ENCODE measurements at regions not wholly inside any gene's neighbourhood (a gene's known extent, or its start where the extent isn't known, plus 50 kb on each side); places are given as distances from the start of the nearest gene placed in this dataset.

GRCh38 chr10:54904833-54905232, 103.8 kb upstream of the PCDH15 start:
- Histone ChIP-seq H3K4me2 (no peak overlapping the region), H3K9ac (no peak overlapping the region), H3K27me3 (no peaks in the 10 kb centered on the region), H3K9me3 (ENCODE audit: low read depth) (no peaks in the 10 kb centered on the region), H3K79me2 (ENCODE audit: low read depth) (no peaks in the 10 kb centered on the region), H3F3A (ENCODE audit: low read depth) (no peaks in the 10 kb centered on the region), H3K4me3 (no peak overlapping the region), H2AFZ (replicated peaks) (no peak overlapping the region), H4K20me1 (ENCODE audit: low read depth) (no peaks in the 10 kb centered on the region), H3K27ac (no peak overlapping the region), H3K36me3 (no peaks in the 10 kb centered on the region), H3K4me1 (peaks cover 9% of the 10 kb centered on the region)
- Mint-ChIP-seq H3K4me1 (peaks cover 8% of the 10 kb centered on the region), H3K27me3 (ENCODE audit: insufficient read depth, low read depth) (no peaks in the 10 kb centered on the region), H3K9me3 (no peaks in the 10 kb centered on the region), H3K36me3 (no peaks in the 10 kb centered on the region), H3K4me3 (no peak overlapping the region), H3K27ac (no peak overlapping the region)
- no peak for TF ChIP-seq CTCF (IDR thresholded peaks at IDR 0.05)
- TF ChIP-seq EZH2phosphoT487 (IDR thresholded peaks at IDR 0.05), result no peak
- no peak for TF ChIP-seq EZH2 (IDR thresholded peaks at IDR 0.05)
- DNase-seq (ENCODE audit: low spot score), result no peak

GRCh38 chr10:54903745-54904144, 102.7 kb upstream of the PCDH15 start:
- no peak overlapping the region for H3K4me3 ChIP-seq
- no peak overlapping the region for H3K4me2 ChIP-seq
- Mint-ChIP-seq H3K36me3 (no peaks in the 10 kb centered on the region), H3K4me1 (peaks cover 8% of the 10 kb centered on the region), H3K27me3 (ENCODE audit: insufficient read depth, low read depth) (no peaks in the 10 kb centered on the region), H3K27ac (no peak overlapping the region), H3K9me3 (no peaks in the 10 kb centered on the region), H3K4me3 (no peak overlapping the region)
- no peaks in the 10 kb centered on the region for H3K27me3 ChIP-seq
- H3K79me2 ChIP-seq (ENCODE audit: low read depth), result no peaks in the 10 kb centered on the region
- no peak overlapping the region for H3K27ac ChIP-seq
- no peak for DNase-seq (ENCODE audit: low spot score)
- H3K36me3 ChIP-seq, result no peaks in the 10 kb centered on the region
- peaks cover 9% of the 10 kb centered on the region for H3K4me1 ChIP-seq
- no peaks in the 10 kb centered on the region for H3K9me3 ChIP-seq (ENCODE audit: low read depth)
- H3F3A ChIP-seq (ENCODE audit: low read depth), result no peaks in the 10 kb centered on the region
- TF ChIP-seq CTCF (IDR thresholded peaks at IDR 0.05), result no peak
- TF ChIP-seq EZH2phosphoT487 (IDR thresholded peaks at IDR 0.05), result no peak
- TF ChIP-seq EZH2 (IDR thresholded peaks at IDR 0.05), result no peak
- no peak overlapping the region for H3K9ac ChIP-seq
- no peaks in the 10 kb centered on the region for H4K20me1 ChIP-seq (ENCODE audit: low read depth)
- H2AFZ ChIP-seq (replicated peaks), result no peak overlapping the region

GRCh38 chr10:54900584-54900983, 99.6 kb upstream of the PCDH15 start:
- Histone ChIP-seq H3F3A (ENCODE audit: low read depth) (no peaks in the 10 kb centered on the region), H3K4me2 (no peak overlapping the region), H3K9me3 (ENCODE audit: low read depth) (no peaks in the 10 kb centered on the region), H2AFZ (replicated peaks) (no peak overlapping the region), H4K20me1 (ENCODE audit: low read depth) (no peaks in the 10 kb centered on the region), H3K79me2 (ENCODE audit: low read depth) (no peaks in the 10 kb centered on the region), H3K27ac (no peak overlapping the region), H3K4me3 (no peak overlapping the region), H3K36me3 (no peaks in the 10 kb centered on the region), H3K9ac (no peak overlapping the region), H3K27me3 (no peaks in the 10 kb centered on the region), H3K4me1 (peaks cover 3% of the 10 kb centered on the region)
- H3K9me3 Mint-ChIP-seq, result no peaks in the 10 kb centered on the region
- no peaks in the 10 kb centered on the region for H3K36me3 Mint-ChIP-seq
- H3K27ac Mint-ChIP-seq, result no peak overlapping the region
- H3K4me3 Mint-ChIP-seq, result no peak overlapping the region
- peaks cover 3% of the 10 kb centered on the region for H3K4me1 Mint-ChIP-seq
- H3K27me3 Mint-ChIP-seq (ENCODE audit: insufficient read depth, low read depth), result no peaks in the 10 kb centered on the region
- DNase-seq (ENCODE audit: low spot score), result no peak
- TF ChIP-seq EZH2phosphoT487 (IDR thresholded peaks at IDR 0.05) (no peak), CTCF (IDR thresholded peaks at IDR 0.05) (no peak), EZH2 (IDR thresholded peaks at IDR 0.05) (no peak)

All from neural progenitor cell (in vitro differentiated cells).